ENCODE measurements at regions not wholly inside any gene's neighbourhood (a gene's known extent, or its start where the extent isn't known, plus 50 kb on each side); places are given as distances from the start of the nearest gene placed in this dataset.

- Histone ChIP-seq H3K9me3 (ENCODE audit: low read depth, low read length) (no peaks in the 10 kb centered on the region), H3K27me3 (ENCODE audit: insufficient read depth, low read length) (no peaks in the 10 kb centered on the region), H3K4me1 (ENCODE audit: insufficient read depth, low read length) (no peaks in the 10 kb centered on the region), H3K4me3 (ENCODE audit: low read length) (no peak overlapping the region)
Measured at GRCh38 chr10:3294919-3295581, 122.5 kb upstream of the PITRM1 start.

GRCh38 chr10:3293581-3294431 lies 121.2 kb upstream of the PITRM1 start:
- H3K4me1 ChIP-seq (ENCODE audit: insufficient read depth, low read length), result no peaks in the 10 kb centered on the region
- H3K27me3 ChIP-seq (ENCODE audit: insufficient read depth, low read length), result no peaks in the 10 kb centered on the region
- no peak overlapping the region for H3K4me3 ChIP-seq (ENCODE audit: low read length)
- no peaks in the 10 kb centered on the region for H3K9me3 ChIP-seq (ENCODE audit: low read depth, low read length)

- Histone ChIP-seq H3K27me3 (ENCODE audit: insufficient read depth, low read length) (no peaks in the 10 kb centered on the region), H3K4me3 (ENCODE audit: low read length) (no peak overlapping the region), H3K4me1 (ENCODE audit: insufficient read depth, low read length) (no peaks in the 10 kb centered on the region)
Measured at GRCh38 chr10:3292636-3293035, 120.1 kb upstream of the PITRM1 start.

GRCh38 chr10:3290550-3290949 lies 118.0 kb upstream of the PITRM1 start:
- H3K9me3 ChIP-seq (ENCODE audit: low read depth, low read length), result no peaks in the 10 kb centered on the region
- no peak overlapping the region for H3K4me3 ChIP-seq (ENCODE audit: low read length)
- H3K27me3 ChIP-seq (ENCODE audit: insufficient read depth, low read length), result no peaks in the 10 kb centered on the region
- H3K4me1 ChIP-seq (ENCODE audit: insufficient read depth, low read length), result no peaks in the 10 kb centered on the region

More at GRCh38 chr10:3292636-3293035, 120.1 kb upstream of the PITRM1 start:
- H3K9me3 ChIP-seq (ENCODE audit: low read depth, low read length), result no peaks in the 10 kb centered on the region

GRCh38 chr10:3287572-3288445 lies 115.2 kb upstream of the PITRM1 start:
- no peaks in the 10 kb centered on the region for H3K4me1 ChIP-seq (ENCODE audit: insufficient read depth, low read length)
- no peak overlapping the region for H3K4me3 ChIP-seq (ENCODE audit: low read length)
- no peaks in the 10 kb centered on the region for H3K9me3 ChIP-seq (ENCODE audit: low read depth, low read length)
- no peaks in the 10 kb centered on the region for H3K27me3 ChIP-seq (ENCODE audit: insufficient read depth, low read length)

GRCh38 chr10:3282674-3283017 lies 110.1 kb upstream of the PITRM1 start:
- no peak overlapping the region for H3K4me3 ChIP-seq (ENCODE audit: low read length)
- no peaks in the 10 kb centered on the region for H3K4me1 ChIP-seq (ENCODE audit: insufficient read depth, low read length)
- H3K27me3 ChIP-seq (ENCODE audit: insufficient read depth, low read length), result no peaks in the 10 kb centered on the region
- H3K9me3 ChIP-seq (ENCODE audit: low read depth, low read length), result no peaks in the 10 kb centered on the region

GRCh38 chr10:3281941-3282673 lies 109.5 kb upstream of the PITRM1 start:
- H3K27me3 ChIP-seq (ENCODE audit: insufficient read depth, low read length), result no peaks in the 10 kb centered on the region
- H3K9me3 ChIP-seq (ENCODE audit: low read depth, low read length), result no peaks in the 10 kb centered on the region
- H3K4me1 ChIP-seq (ENCODE audit: insufficient read depth, low read length), result no peaks in the 10 kb centered on the region
- no peak overlapping the region for H3K4me3 ChIP-seq (ENCODE audit: low read length)

- Histone ChIP-seq H3K4me1 (ENCODE audit: insufficient read depth, low read length) (no peaks in the 10 kb centered on the region), H3K4me3 (ENCODE audit: low read length) (no peak overlapping the region), H3K27me3 (ENCODE audit: insufficient read depth, low read length) (no peaks in the 10 kb centered on the region), H3K9me3 (ENCODE audit: low read depth, low read length) (no peaks in the 10 kb centered on the region)
Measured at GRCh38 chr10:3278771-3279170, 106.2 kb upstream of the PITRM1 start.

- Histone ChIP-seq H3K4me1 (ENCODE audit: insufficient read depth, low read length) (no peaks in the 10 kb centered on the region), H3K9me3 (ENCODE audit: low read depth, low read length) (no peaks in the 10 kb centered on the region), H3K4me3 (ENCODE audit: low read length) (no peak overlapping the region)
Measured at GRCh38 chr10:3277566-3277965, 105.0 kb upstream of the PITRM1 start.

GRCh38 chr10:3274414-3274813 lies 101.8 kb upstream of the PITRM1 start:
- H3K4me1 ChIP-seq (ENCODE audit: insufficient read depth, low read length), result no peaks in the 10 kb centered on the region
- no peaks in the 10 kb centered on the region for H3K27me3 ChIP-seq (ENCODE audit: insufficient read depth, low read length)
- no peak overlapping the region for H3K4me3 ChIP-seq (ENCODE audit: low read length)
- no peaks in the 10 kb centered on the region for H3K9me3 ChIP-seq (ENCODE audit: low read depth, low read length)

More at GRCh38 chr10:3277566-3277965, 105.0 kb upstream of the PITRM1 start:
- no peaks in the 10 kb centered on the region for H3K27me3 ChIP-seq (ENCODE audit: insufficient read depth, low read length)

- H3K4me1 ChIP-seq (ENCODE audit: insufficient read depth, low read length), result no peaks in the 10 kb centered on the region
- no peaks in the 10 kb centered on the region for H3K9me3 ChIP-seq (ENCODE audit: low read depth, low read length)
- H3K4me3 ChIP-seq (ENCODE audit: low read length), result no peak overlapping the region
- H3K27me3 ChIP-seq (ENCODE audit: insufficient read depth, low read length), result no peaks in the 10 kb centered on the region
Measured at GRCh38 chr10:3273966-3274365, 101.4 kb upstream of the PITRM1 start.

GRCh38 chr10:3272300-3272699 lies 99.7 kb upstream of the PITRM1 start:
- Histone ChIP-seq H3K4me1 (ENCODE audit: insufficient read depth, low read length) (no peaks in the 10 kb centered on the region), H3K27me3 (ENCODE audit: insufficient read depth, low read length) (no peaks in the 10 kb centered on the region), H3K4me3 (ENCODE audit: low read length) (no peak overlapping the region), H3K9me3 (ENCODE audit: low read depth, low read length) (no peaks in the 10 kb centered on the region)

- Histone ChIP-seq H3K4me1 (ENCODE audit: insufficient read depth, low read length) (no peaks in the 10 kb centered on the region), H3K4me3 (ENCODE audit: low read length) (no peak overlapping the region), H3K9me3 (ENCODE audit: low read depth, low read length) (no peaks in the 10 kb centered on the region), H3K27me3 (ENCODE audit: insufficient read depth, low read length) (no peaks in the 10 kb centered on the region)
Measured at GRCh38 chr10:3271354-3272115, 99.0 kb upstream of the PITRM1 start.

Data from mononuclear cell (primary cell).